DND-41 (cell line): ENCODE measurements at regions not wholly inside any gene's neighbourhood (a gene's known extent, or its start where the extent isn't known, plus 50 kb on each side); places are given as distances from the start of the nearest gene placed in this dataset.

Experiments used
- EZH2 ChIP-seq: IDR thresholded peaks from 3 replicates; pipeline ENCODE4 v1.6.1; 2012; ENCODE audit warnings: borderline replicate concordance, low read depth, mild to moderate bottlenecking, moderate library complexity, low read length, inconsistent platforms; ENCODE audit not compliant: severe bottlenecking
- TF ChIP-seq, protein P1 (sequence below): IDR thresholded peaks from 2 replicates; pipeline ENCODE4 v1.5.1; 2012; ENCODE audit warnings: borderline replicate concordance, low read length, moderate library complexity, mild to moderate bottlenecking; ENCODE audit not compliant: poor library complexity, severe bottlenecking; ENCODE audit errors: extremely low read depth

DNA sequence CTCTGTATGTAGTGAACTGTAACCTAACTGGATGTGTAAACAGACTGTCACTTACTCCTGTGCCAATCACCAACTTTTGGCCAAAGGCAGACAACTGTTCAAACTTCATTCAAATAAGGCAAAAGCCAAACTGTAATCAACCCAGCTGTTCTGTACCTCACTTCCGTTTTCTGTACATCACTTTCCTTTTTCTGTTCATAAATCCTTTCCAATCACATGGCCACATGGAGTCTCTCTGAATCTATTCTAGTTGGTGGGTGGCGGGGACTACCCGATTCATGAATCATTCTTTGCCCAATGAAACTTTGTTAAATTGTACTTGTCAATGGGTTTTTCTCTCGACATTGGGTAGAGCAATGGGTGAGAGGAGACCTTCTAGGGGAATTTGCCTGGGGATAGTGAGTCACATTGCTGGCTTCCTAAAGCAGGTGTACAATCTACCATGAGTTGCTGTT is 178.3 kb upstream of the RFC3 start:
- TF ChIP-seq, protein P1, sequence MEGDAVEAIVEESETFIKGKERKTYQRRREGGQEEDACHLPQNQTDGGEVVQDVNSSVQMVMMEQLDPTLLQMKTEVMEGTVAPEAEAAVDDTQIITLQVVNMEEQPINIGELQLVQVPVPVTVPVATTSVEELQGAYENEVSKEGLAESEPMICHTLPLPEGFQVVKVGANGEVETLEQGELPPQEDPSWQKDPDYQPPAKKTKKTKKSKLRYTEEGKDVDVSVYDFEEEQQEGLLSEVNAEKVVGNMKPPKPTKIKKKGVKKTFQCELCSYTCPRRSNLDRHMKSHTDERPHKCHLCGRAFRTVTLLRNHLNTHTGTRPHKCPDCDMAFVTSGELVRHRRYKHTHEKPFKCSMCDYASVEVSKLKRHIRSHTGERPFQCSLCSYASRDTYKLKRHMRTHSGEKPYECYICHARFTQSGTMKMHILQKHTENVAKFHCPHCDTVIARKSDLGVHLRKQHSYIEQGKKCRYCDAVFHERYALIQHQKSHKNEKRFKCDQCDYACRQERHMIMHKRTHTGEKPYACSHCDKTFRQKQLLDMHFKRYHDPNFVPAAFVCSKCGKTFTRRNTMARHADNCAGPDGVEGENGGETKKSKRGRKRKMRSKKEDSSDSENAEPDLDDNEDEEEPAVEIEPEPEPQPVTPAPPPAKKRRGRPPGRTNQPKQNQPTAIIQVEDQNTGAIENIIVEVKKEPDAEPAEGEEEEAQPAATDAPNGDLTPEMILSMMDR: no peak
- no peak for TF ChIP-seq EZH2
